ENCODE measurements at regions not wholly inside any gene's neighbourhood (a gene's known extent, or its start where the extent isn't known, plus 50 kb on each side); places are given as distances from the start of the nearest gene placed in this dataset.

- CTCF ChIA-PET, result no interaction called here
- Histone ChIP-seq H3K27me3 (replicated peaks in 2 of 5; ENCODE audit: control insufficient read depth in 4 of 5, insufficient read depth in 5 of 5, low read length in 4 of 5) (peaks cover 0 to 3% (median 0%) of the 10 kb centered on the region in 5 experiments), H3K4me3 (ENCODE audit: control insufficient read depth in 1 of 7, extremely low read depth in 1 of 7, insufficient read depth in 4 of 7, low read depth in 2 of 7, low read length in 6 of 7) (no peak overlapping the region), H3K36me3 (ENCODE audit: control insufficient read depth in 4 of 4, insufficient read depth in 4 of 4, low read length in 3 of 4) (no peaks in the 10 kb centered on the region), H3K27ac (ENCODE audit: insufficient read depth in 1 of 2, low read depth in 1 of 2, low read length in 2 of 2, poor library complexity in 1 of 2, severe bottlenecking in 2 of 2) (no peak overlapping the region), H3K9me3 (ENCODE audit: control extremely low read depth in 1 of 5, control insufficient read depth in 4 of 5, insufficient read depth in 2 of 5, low read depth in 1 of 5, low read length in 4 of 5) (no peaks in the 10 kb centered on the region), H3K4me1 (ENCODE audit: control extremely low read depth in 1 of 4, control insufficient read depth in 4 of 4, insufficient read depth in 4 of 4, low read length in 3 of 4) (peaks cover 0 to 8% (median 3%) of the 10 kb centered on the region in 4 experiments)
- POLR2A ChIA-PET, result no interaction called here
- no peak for DNase-seq
- WGBS (ENCODE audit: insufficient coverage), result 100% methylated on average over 1 of the region's 3 CpGs
Observed at GRCh38 chr4:55762819-55763218, 56.8 kb upstream of the EXOC1L start.

GRCh38 chr4:55763996-55764395 lies 55.6 kb upstream of the EXOC1L start:
- no CpG with 5 or more reads among the region's 2 CpGs for WGBS (ENCODE audit: insufficient coverage)
- no peaks in the 10 kb centered on the region for H3K36me3 ChIP-seq (ENCODE audit: control insufficient read depth in 4 of 4, insufficient read depth in 4 of 4, low read length in 3 of 4)
- no peak for DNase-seq

GRCh38 chr4:55765070-55765469 lies 54.5 kb upstream of the EXOC1L start:
- ChIA-PET CTCF (no interaction called here), POLR2A (no interaction called here)
- Histone ChIP-seq H3K36me3 (ENCODE audit: control insufficient read depth in 4 of 4, insufficient read depth in 4 of 4, low read length in 3 of 4) (no peaks in the 10 kb centered on the region), H3K27me3 (replicated peaks in 2 of 5; ENCODE audit: control insufficient read depth in 4 of 5, insufficient read depth in 5 of 5, low read length in 4 of 5) (peaks cover 0 to 3% (median 0%) of the 10 kb centered on the region in 5 experiments), H3K4me3 (ENCODE audit: control insufficient read depth in 1 of 7, extremely low read depth in 1 of 7, insufficient read depth in 4 of 7, low read depth in 2 of 7, low read length in 6 of 7) (no peak overlapping the region), H3K9me3 (ENCODE audit: control extremely low read depth in 1 of 5, control insufficient read depth in 4 of 5, insufficient read depth in 2 of 5, low read depth in 1 of 5, low read length in 4 of 5) (no peaks in the 10 kb centered on the region), H3K4me1 (ENCODE audit: control extremely low read depth in 1 of 4, control insufficient read depth in 4 of 4, insufficient read depth in 4 of 4, low read length in 3 of 4) (no peaks in the 10 kb centered on the region), H3K27ac (ENCODE audit: insufficient read depth in 1 of 2, low read depth in 1 of 2, low read length in 2 of 2, poor library complexity in 1 of 2, severe bottlenecking in 2 of 2) (no peak overlapping the region)
- DNase-seq, result no peak
- 97% methylated on average over 5 of the region's 6 CpGs for WGBS (ENCODE audit: insufficient coverage)

More at GRCh38 chr4:55763996-55764395, 55.6 kb upstream of the EXOC1L start:
- POLR2A ChIA-PET, result no interaction called here
- CTCF ChIA-PET, result no interaction called here
- Histone ChIP-seq H3K27me3 (replicated peaks in 2 of 5; ENCODE audit: control insufficient read depth in 4 of 5, insufficient read depth in 5 of 5, low read length in 4 of 5) (peaks cover 0 to 3% (median 0%) of the 10 kb centered on the region in 5 experiments), H3K9me3 (ENCODE audit: control extremely low read depth in 1 of 5, control insufficient read depth in 4 of 5, insufficient read depth in 2 of 5, low read depth in 1 of 5, low read length in 4 of 5) (no peaks in the 10 kb centered on the region), H3K27ac (ENCODE audit: insufficient read depth in 1 of 2, low read depth in 1 of 2, low read length in 2 of 2, poor library complexity in 1 of 2, severe bottlenecking in 2 of 2) (no peak overlapping the region), H3K4me1 (ENCODE audit: control extremely low read depth in 1 of 4, control insufficient read depth in 4 of 4, insufficient read depth in 4 of 4, low read length in 3 of 4) (no peaks in the 10 kb centered on the region), H3K4me3 (ENCODE audit: control insufficient read depth in 1 of 7, extremely low read depth in 1 of 7, insufficient read depth in 4 of 7, low read depth in 2 of 7, low read length in 6 of 7) (no peak overlapping the region)

GRCh38 chr4:55768291-55768690 lies 51.3 kb upstream of the EXOC1L start:
- no peaks in the 10 kb centered on the region for H3K9me3 ChIP-seq (ENCODE audit: control extremely low read depth in 1 of 5, control insufficient read depth in 4 of 5, insufficient read depth in 2 of 5, low read depth in 1 of 5, low read length in 4 of 5)
- no peaks in the 10 kb centered on the region for H3K36me3 ChIP-seq (ENCODE audit: control insufficient read depth in 4 of 4, insufficient read depth in 4 of 4, low read length in 3 of 4)
- H3K4me1 ChIP-seq (ENCODE audit: control extremely low read depth in 1 of 4, control insufficient read depth in 4 of 4, insufficient read depth in 4 of 4, low read length in 3 of 4), result no peaks in the 10 kb centered on the region
- POLR2A ChIA-PET, result no interaction called here
- DNase-seq, result no peak
- H3K27me3 ChIP-seq (replicated peaks in 2 of 5; ENCODE audit: control insufficient read depth in 4 of 5, insufficient read depth in 5 of 5, low read length in 4 of 5), result peaks cover 0 to 3% (median 0%) of the 10 kb centered on the region in 5 experiments
- no peak overlapping the region for H3K27ac ChIP-seq (ENCODE audit: insufficient read depth in 1 of 2, low read depth in 1 of 2, low read length in 2 of 2, poor library complexity in 1 of 2, severe bottlenecking in 2 of 2)
- H3K4me3 ChIP-seq (ENCODE audit: control insufficient read depth in 1 of 7, extremely low read depth in 1 of 7, insufficient read depth in 4 of 7, low read depth in 2 of 7, low read length in 6 of 7), result no peak overlapping the region
- CTCF ChIA-PET, result no interaction called here
- WGBS (ENCODE audit: insufficient coverage), result 95% methylated on average over 3 of the region's 3 CpGs
